NCI-H345 treated with DMSO at 0.1 percent for 48 hours (cell line): ENCODE measurements at regions not wholly inside any gene's neighbourhood (a gene's known extent, or its start where the extent isn't known, plus 50 kb on each side); places are given as distances from the start of the nearest gene placed in this dataset.
"Not testable (repeated sequence)": the region's sequence is repeated elsewhere in the genome, so short reads cannot be mapped to it uniquely, and the experiment has no call there.

Source experiments
- DNase-seq: peaks from one replicate; lab custom pipeline; 2025; ENCODE audit not compliant: unreplicated experiment; lab: John Stamatoyannopoulos, UW

GRCh38 chr5:165015126-165015525, 1509.7 kb downstream of the MAT2B start:
- no peak for DNase-seq

- DNase-seq = no peak
Measured at GRCh38 chr5:165015547-165015946, 1510.1 kb downstream of the MAT2B start.

GRCh38 chr5:165026971-165027370, 1521.6 kb downstream of the MAT2B start:
- no peak for DNase-seq

GRCh38 chr5:165028356-165028755, 1522.9 kb downstream of the MAT2B start:
- no peak for DNase-seq

GRCh38 chr5:165029099-165029870, 1523.9 kb downstream of the MAT2B start:
- no peak for DNase-seq

- DNase-seq = no peak
Measured at GRCh38 chr5:165030971-165031370, 1525.6 kb downstream of the MAT2B start.

GRCh38 chr5:165031371-165031770, 1526.0 kb downstream of the MAT2B start:
- no peak for DNase-seq

- DNase-seq = no peak
Measured at GRCh38 chr5:165035520-165035919, 1530.1 kb downstream of the MAT2B start.

- no peak for DNase-seq
Measured at GRCh38 chr5:165039748-165040147, 1534.3 kb downstream of the MAT2B start.

- not testable (repeated sequence) for DNase-seq
Measured at GRCh38 chr5:165045941-165046340, 1540.5 kb downstream of the MAT2B start.

- no peak for DNase-seq
Measured at GRCh38 chr5:165055476-165055875, 1550.1 kb downstream of the MAT2B start.

GRCh38 chr5:165057145-165057544, 1551.7 kb downstream of the MAT2B start:
- DNase-seq = no peak

GRCh38 chr5:165066751-165067385, 1561.4 kb downstream of the MAT2B start:
- DNase-seq = no peak

GRCh38 chr5:165076686-165077085, 1571.3 kb downstream of the MAT2B start:
- no peak for DNase-seq

- no peak for DNase-seq
Measured at GRCh38 chr5:165079389-165079788, 1574.0 kb downstream of the MAT2B start.

- no peak for DNase-seq
Measured at GRCh38 chr5:165083394-165083793, 1578.0 kb downstream of the MAT2B start.

- no peak for DNase-seq
Measured at GRCh38 chr5:165086465-165086864, 1581.0 kb downstream of the MAT2B start.

GRCh38 chr5:165094782-165095181, 1589.4 kb downstream of the MAT2B start:
- DNase-seq = no peak

GRCh38 chr5:165101709-165102108, 1596.3 kb downstream of the MAT2B start:
- DNase-seq = no peak

GRCh38 chr5:165104611-165105010, 1599.2 kb downstream of the MAT2B start:
- DNase-seq = no peak

- DNase-seq = no peak
Measured at GRCh38 chr5:165108809-165109208, 1603.4 kb downstream of the MAT2B start.

GRCh38 chr5:165119175-165119574, 1613.8 kb downstream of the MAT2B start:
- DNase-seq = no peak

GRCh38 chr5:165126598-165126997, 1621.2 kb downstream of the MAT2B start:
- DNase-seq = no peak
